Cardiac muscle cell (in vitro differentiated cells and primary cell): ENCODE measurements at regions not wholly inside any gene's neighbourhood (a gene's known extent, or its start where the extent isn't known, plus 50 kb on each side); places are given as distances from the start of the nearest gene placed in this dataset.

Source experiments
- DNase-seq, 2 donors: peaks; one replicate each; pipeline versions ENCODE4 v3.0.0 to v3.0.0-alpha.2; 2010 to 2017; ENCODE audit warnings: low read depth in 1 of 2, low spot score in 1 of 2
- H3K27ac ChIP-seq: fragments of 200-600 bp; sonication (generic); 2 replicates; pipeline ENCODE4 v1.5.1; 2016
- H3K27me3 ChIP-seq: fragments of 200-600 bp; sonication (generic); 2 replicates; pipeline ENCODE4 v1.6.0; 2016; ENCODE audit warnings: control low read depth
- H3K36me3 ChIP-seq: fragments of 200-600 bp; sonication (generic); 2 replicates; pipeline ENCODE4 v1.5.1; 2016; ENCODE audit warnings: control low read depth
- H3K4me1 ChIP-seq: fragments of 200-600 bp; sonication (generic); 2 replicates; pipeline ENCODE4 v1.8.1; 2017; ENCODE audit warnings: low read depth, mild to moderate bottlenecking, mixed run types
- H3K4me3 ChIP-seq: fragments of 200-600 bp; sonication (generic); 2 replicates; pipeline ENCODE4 v1.5.1; 2016; ENCODE audit warnings: mild to moderate bottlenecking
- H3K9me3 ChIP-seq: fragments of 200-600 bp; sonication (generic); 2 replicates; pipeline ENCODE4 v1.5.1; 2017; ENCODE audit warnings: low read depth, mild to moderate bottlenecking, control low read depth
- CTCF ChIP-seq: IDR thresholded peaks from 2 replicates; pipeline ENCODE4 v1.5.1; 2012; ENCODE audit warnings: low read depth, mild to moderate bottlenecking, low read length

GRCh38 chr10:4215485-4215884 is 430.5 kb upstream of the KLF6 start:
- Histone ChIP-seq H3K4me3 (no peak overlapping the region), H3K27ac (no peak overlapping the region), H3K4me1 (peaks cover 16% of the 10 kb centered on the region), H3K9me3 (no peaks in the 10 kb centered on the region), H3K36me3 (no peaks in the 10 kb centered on the region), H3K27me3 (no peaks in the 10 kb centered on the region)
- no peak for TF ChIP-seq CTCF
- DNase-seq: no peak

- Histone ChIP-seq H3K4me1 (peaks cover 16% of the 10 kb centered on the region), H3K4me3 (no peak overlapping the region), H3K27me3 (no peaks in the 10 kb centered on the region), H3K27ac (no peak overlapping the region), H3K36me3 (no peaks in the 10 kb centered on the region), H3K9me3 (no peaks in the 10 kb centered on the region)
- peak in 1 of 2 donors; percentile 24 for DNase-seq
- TF ChIP-seq CTCF: no peak
Measured at GRCh38 chr10:4214908-4215307, 429.9 kb upstream of the KLF6 start.

- TF ChIP-seq CTCF: no peak
- no peak for DNase-seq
Measured at GRCh38 chr10:4213441-4213840, 428.4 kb upstream of the KLF6 start.

GRCh38 chr10:4212111-4212630 is 427.2 kb upstream of the KLF6 start:
- no peak for TF ChIP-seq CTCF
- H3K4me3 ChIP-seq: no peak overlapping the region
- H3K9me3 ChIP-seq: no peaks in the 10 kb centered on the region
- DNase-seq: no peak
- H3K36me3 ChIP-seq: no peaks in the 10 kb centered on the region
- peaks cover 22% of the 10 kb centered on the region for H3K4me1 ChIP-seq
- no peak overlapping the region for H3K27ac ChIP-seq
- no peaks in the 10 kb centered on the region for H3K27me3 ChIP-seq

More at GRCh38 chr10:4213441-4213840, 428.4 kb upstream of the KLF6 start:
- Histone ChIP-seq H3K4me3 (no peak overlapping the region), H3K27ac (no peak overlapping the region), H3K9me3 (no peaks in the 10 kb centered on the region), H3K4me1 (peaks cover 23% of the 10 kb centered on the region), H3K36me3 (no peaks in the 10 kb centered on the region), H3K27me3 (no peaks in the 10 kb centered on the region)

GRCh38 chr10:4208499-4208898 is 423.5 kb upstream of the KLF6 start:
- H3K27me3 ChIP-seq: no peaks in the 10 kb centered on the region
- no peaks in the 10 kb centered on the region for H3K36me3 ChIP-seq
- DNase-seq: peak in 1 of 2 donors; percentile 21
- no peak overlapping the region for H3K27ac ChIP-seq
- no peaks in the 10 kb centered on the region for H3K9me3 ChIP-seq
- no peak for TF ChIP-seq CTCF
- H3K4me3 ChIP-seq: no peak overlapping the region
- peaks cover 12% of the 10 kb centered on the region for H3K4me1 ChIP-seq

GRCh38 chr10:4205113-4205512 is 420.1 kb upstream of the KLF6 start:
- Histone ChIP-seq H3K27me3 (no peaks in the 10 kb centered on the region), H3K4me3 (no peak overlapping the region), H3K4me1 (peaks cover 17% of the 10 kb centered on the region), H3K36me3 (no peaks in the 10 kb centered on the region), H3K27ac (no peak overlapping the region), H3K9me3 (no peaks in the 10 kb centered on the region)
- no peak for DNase-seq
- no peak for TF ChIP-seq CTCF
